K562 (cell line): ENCODE measurements at regions not wholly inside any gene's neighbourhood (a gene's known extent, or its start where the extent isn't known, plus 50 kb on each side); places are given as distances from the start of the nearest gene placed in this dataset.

Experiments used
- ATAC-seq: fragments of 200-7000 bp; cut with Tn5 transposase; 3 replicates; pipeline ENCODE4 v1.9.1; 2020; ENCODE audit warnings: moderate library complexity
- BruUV-seq: library from RNA; stranded (reverse); fragments of 400-500 nt; replicated peaks from 2 replicates; lab custom pipeline; 2021; lab: Mats Ljungman, UMichigan
- CTCF ChIA-PET: fragments of 300-600 bp; formaldehyde crosslinking; extraction: SDS; loops from one replicate; lab custom pipeline; 2021; ENCODE audit warnings: low intra/inter-chr PET ratio; lab: Yijun Ruan, JAX
- POLR2A ChIA-PET: fragments of 300-600, 350-650 bp; sonication (Branson Sonifier 250); formaldehyde crosslinking; extraction: SDS; loops from one replicate; lab custom pipeline; 2021; ENCODE audit warnings: antibody characterized with exemption, inconsistent platforms; lab: Yijun Ruan, JAX
- DNase-seq, 4 experiments: peaks; one replicate each; pipeline versions ENCODE4 v3.0.0 to v3.0.0-alpha.2; 2011 to 2018; ENCODE audit warnings: low spot score in 3 of 4, mixed read lengths in 3 of 4; ENCODE audit errors: extremely low read depth in 1 of 4
- FAIRE-seq: peaks from 2 replicates; lab custom pipeline; 2011; peaks lifted over from hg19 to GRCh38; lab: Jason Lieb, UNC
- H2AFZ ChIP-seq: 2 replicates; pipeline ENCODE4 v1.6.0; 2011; ENCODE audit warnings: low read depth, low read length, control low read depth, inconsistent platforms
- H3K27ac ChIP-seq: fragments of 200-600 bp; 3 replicates; pipeline ENCODE4 v1.8.0; 2011; ENCODE audit warnings: low read depth, mild to moderate bottlenecking, control low read depth, inconsistent platforms, low read length, moderate library complexity, mixed read lengths; ENCODE audit errors: extremely low read depth
- H3K27me3 ChIP-seq, 2 experiments: fragments of 300-600 bp in 1 of 2; 2 replicates in 1 of 2; 3 replicates in 1 of 2; pipeline versions ENCODE4 v1.6.0 to v1.8.0; 2011; ENCODE audit warnings: inconsistent platforms in 2 of 2, low read length in 2 of 2, mild to moderate bottlenecking in 1 of 2, mixed read lengths in 1 of 2, moderate library complexity in 1 of 2; ENCODE audit not compliant: control insufficient read depth in 2 of 2, insufficient read depth in 2 of 2
- H3K36me3 ChIP-seq: fragments of 300-600 bp; 3 replicates; pipeline ENCODE4 v1.8.0; 2011; ENCODE audit warnings: mild to moderate bottlenecking, low read length, inconsistent platforms; ENCODE audit not compliant: control insufficient read depth, insufficient read depth
- H3K4me1 ChIP-seq, 2 experiments: fragments of 200-600 bp in 1 of 2; replicated peaks in 1 of 2; 2 replicates in 1 of 2; 3 replicates in 1 of 2; pipeline versions ENCODE4 v1.5.1 to v1.8.0; 2011; ENCODE audit warnings: inconsistent platforms in 2 of 2, low read length in 2 of 2, mild to moderate bottlenecking in 1 of 2, mixed read lengths in 1 of 2, moderate library complexity in 1 of 2; ENCODE audit not compliant: control insufficient read depth in 2 of 2, insufficient read depth in 2 of 2
- H3K4me2 ChIP-seq: 2 replicates; pipeline ENCODE4 v1.6.1; 2011; ENCODE audit warnings: low read length, control low read depth, inconsistent platforms, mixed read lengths; ENCODE audit not compliant: insufficient read depth
- H3K4me3 ChIP-seq: fragments of 200-600 bp; sonication (generic), shearing (Covaris generic); 2 replicates; pipeline ENCODE4 v1.5.1; 2016; ENCODE audit warnings: control low read depth, inconsistent platforms
- H3K79me2 ChIP-seq: fragments of 200-600 bp; 3 replicates; pipeline ENCODE4 v1.8.0; 2011; ENCODE audit warnings: low read length, inconsistent platforms; ENCODE audit not compliant: control insufficient read depth, insufficient read depth
- H3K9ac ChIP-seq, 2 experiments: 2 replicates each; pipeline versions ENCODE4 v1.6.0 to v1.6.1; 2011; ENCODE audit warnings: low read depth in 2 of 2, low read length in 2 of 2, control low read depth in 1 of 2, inconsistent platforms in 1 of 2, mild to moderate bottlenecking in 1 of 2, mixed read lengths in 1 of 2; ENCODE audit not compliant: insufficient read depth in 1 of 2
- H3K9me1 ChIP-seq: one replicate; pipeline ENCODE4 v1.6.0; 2011; ENCODE audit warnings: inconsistent platforms, mild to moderate bottlenecking, low read length, moderate library complexity; ENCODE audit not compliant: control insufficient read depth, insufficient read depth
- H3K9me3 ChIP-seq: replicated peaks from 2 replicates; pipeline ENCODE4 v1.5.1; 2011; ENCODE audit warnings: low read depth, low read length, inconsistent platforms; ENCODE audit not compliant: control insufficient read depth, insufficient read depth
- H4K20me1 ChIP-seq: replicated peaks from 2 replicates; pipeline ENCODE4 v1.6.1; 2011; ENCODE audit warnings: low read length, inconsistent platforms, mixed read lengths; ENCODE audit not compliant: control insufficient read depth, insufficient read depth
- CC2D1A ChIP-seq: fragments of 450-650 bp; IDR thresholded peaks from 2 replicates; pipeline ENCODE4 v1.6.1; 2017; ENCODE audit warnings: mild to moderate bottlenecking
- KDM4B ChIP-seq, 2 experiments: fragments of 450-650 bp in 1 of 2; sonication (generic) in 1 of 2; IDR thresholded peaks; 2 replicates each; pipeline ENCODE4 v1.6.1; 2016 to 2017; ENCODE audit warnings: borderline replicate concordance in 2 of 2, antibody characterized with exemption in 1 of 2, low read depth in 1 of 2, mild to moderate bottlenecking in 1 of 2
- NFE2L1 ChIP-seq: fragments of 450-650 bp; IDR thresholded peaks from 2 replicates; pipeline ENCODE4 v1.6.1; 2016; ENCODE audit warnings: missing genetic modification characterization, low read depth, mild to moderate bottlenecking, missing compliant biosample characterization, moderate library complexity, borderline replicate concordance
- NFIC ChIP-seq: fragments of 450-650 bp; IDR thresholded peaks from 2 replicates; pipeline ENCODE4 v1.6.1; 2017; ENCODE audit warnings: mild to moderate bottlenecking, inconsistent platforms
- RFX1 ChIP-seq: fragments of 450-650 bp; IDR thresholded peaks from 2 replicates; pipeline ENCODE4 v1.6.1; 2016; ENCODE audit warnings: mild to moderate bottlenecking, moderate library complexity
- TBP ChIP-seq: optimal IDR thresholded peaks from 2 replicates; pipeline ENCODE3; 2011; ENCODE audit warnings: low read depth, low read length, improper control_type of control experiment
- ZBTB17 ChIP-seq: fragments of 450-650 bp; formaldehyde crosslinking; IDR thresholded peaks from 2 replicates; pipeline ENCODE4 v1.4.0; 2020; ENCODE audit warnings: mild to moderate bottlenecking
- ZFPM2 ChIP-seq: fragments of 250-450 bp; sonication (Bioruptor Pico); IDR thresholded peaks from 2 replicates; pipeline ENCODE4 v1.5.1; 2022; ENCODE audit warnings: mild to moderate bottlenecking
- ZNF124 ChIP-seq: sonication (generic); formaldehyde crosslinking; IDR thresholded peaks from 2 replicates; pipeline ENCODE4 v1.8.1; 2022; ENCODE audit warnings: missing genetic modification reagents
- ZNF232 ChIP-seq: sonication (generic); formaldehyde crosslinking; IDR thresholded peaks from 2 replicates; pipeline ENCODE4 v1.8.0; 2022; ENCODE audit warnings: mild to moderate bottlenecking, missing genetic modification reagents
- ZNF583 ChIP-seq: fragments of 250-450 bp; sonication (Bioruptor Pico); IDR thresholded peaks from 2 replicates; pipeline ENCODE4 v1.4.0; 2020
- ZNF584 ChIP-seq: fragments of 200-800 bp; sonication (Bioruptor generic); IDR thresholded peaks from 2 replicates; pipeline ENCODE4 v1.6.1; 2016; ENCODE audit warnings: low read depth, mild to moderate bottlenecking, missing genetic modification characterization, missing compliant biosample characterization
- WGBS: fragments of 100-300 bp; shearing (Covaris generic); methylation state at CpG from one replicate; pipeline ENCODE4 v1.1.6; 2016; ENCODE audit warnings: low coverage, mixed read lengths; ENCODE audit not compliant: insufficient coverage; ENCODE audit errors: missing lambda C conversion rate; 5-methylcytosine and 5-hydroxymethylcytosine counted together
- in situ Hi-C: fragments of 300-500 bp; cut with MboI; formaldehyde crosslinking; loops from 4 replicates; pipeline ENCODE4 v1.15.0; 2018; ENCODE audit warnings: inconsistent platforms, mixed read lengths
- intact Hi-C: fragments of 100-400 bp; cut with micrococcal nuclease; formaldehyde crosslinking; loops from 2 replicates; pipeline ENCODE4 v1.14.2; 2022
- TF ChIP-seq, protein P1 (sequence below): fragments of 250-450 bp; sonication (Bioruptor Pico); IDR thresholded peaks from 2 replicates; pipeline ENCODE4 v1.9.0; 2021; ENCODE audit warnings: mild to moderate bottlenecking
- TF ChIP-seq, protein P2 (sequence below): IDR thresholded peaks from 2 replicates; pipeline ENCODE4 v1.6.1; 2011; ENCODE audit not compliant: insufficient read length; ENCODE audit errors: extremely low read depth
- TF ChIP-seq, protein P3 (sequence below): fragments of 450-650 bp; conservative IDR thresholded peaks from 2 replicates; pipeline ENCODE4 v1.6.1; 2016; ENCODE audit warnings: missing genetic modification characterization, low read depth, mild to moderate bottlenecking, control low read depth, missing compliant biosample characterization
- TF ChIP-seq, protein P4 (sequence below): fragments of 250-450 bp; sonication (Bioruptor Pico); IDR thresholded peaks from 2 replicates; pipeline ENCODE4 v1.6.1; 2021; ENCODE audit warnings: mild to moderate bottlenecking
- TF ChIP-seq, protein P5 (sequence below): fragments of 450-650 bp; formaldehyde crosslinking; IDR thresholded peaks from 2 replicates; pipeline ENCODE4 v1.4.0; 2022; ENCODE audit warnings: missing genetic modification characterization

DNA sequence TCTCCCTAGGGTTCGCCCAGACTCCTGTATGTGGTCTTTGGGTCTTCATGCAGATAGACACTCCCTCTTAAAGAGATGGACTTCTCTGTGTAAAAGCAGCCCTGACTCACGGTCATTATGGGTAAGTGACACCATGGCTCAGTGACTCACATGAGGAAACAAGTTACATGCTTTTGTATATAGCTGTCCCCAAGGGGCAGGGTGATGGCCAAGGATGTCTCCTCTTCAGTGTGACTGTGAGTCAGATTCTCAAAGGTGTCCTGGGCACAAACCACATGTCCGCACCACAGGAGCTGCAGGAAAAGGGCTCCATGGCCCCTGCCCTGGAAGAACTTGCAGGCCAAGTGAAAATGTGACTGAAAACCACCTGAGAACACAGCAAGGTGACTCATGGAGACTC is 380.4 kb downstream of the NPHP4 start:
- intact Hi-C loops = no loop called here
- 0% methylated on average over 3 of the region's 3 CpGs for WGBS
- FAIRE-seq (no peak), ATAC-seq (no peak), DNase-seq (no peak)
- BruUV-seq = no TSS peak
- CTCF ChIA-PET = no interaction called here
- Histone ChIP-seq H3K27ac (no peak overlapping the region), H2AFZ (no peak overlapping the region), H3K36me3 (no peaks in the 10 kb centered on the region), H3K4me2 (no peak overlapping the region), H3K79me2 (no peaks in the 10 kb centered on the region), H3K27me3 (peaks cover 16 to 24% of the 10 kb centered on the region in 2 experiments; a peak in 4 of 5 replicates), H3K9ac (no peak overlapping the region), H3K9me3 (no peaks in the 10 kb centered on the region), H3K4me1 (no peaks in the 10 kb centered on the region), H3K4me3 (no peak overlapping the region), H3K9me1 (no peaks in the 10 kb centered on the region), H4K20me1 (0 out of 2 replicates have a peak, but pooled peaks cover 5% of the 10 kb centered on the region)
- in situ Hi-C loops = no loop called here
- POLR2A ChIA-PET = no interaction called here
- no peak for TF ChIP-seq KDM4B (IDR thresholded peaks at IDR 0.05; ENCODE audit: borderline replicate concordance in 2 of 2, low read depth in 1 of 2)
- TF ChIP-seq ZBTB17 (CRISPR knock-in tag) = no peak
- TF ChIP-seq, protein P1, sequence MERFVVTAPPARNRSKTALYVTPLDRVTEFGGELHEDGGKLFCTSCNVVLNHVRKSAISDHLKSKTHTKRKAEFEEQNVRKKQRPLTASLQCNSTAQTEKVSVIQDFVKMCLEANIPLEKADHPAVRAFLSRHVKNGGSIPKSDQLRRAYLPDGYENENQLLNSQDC (CRISPR knock-in tag) = no peak
- TF ChIP-seq, protein P2, sequence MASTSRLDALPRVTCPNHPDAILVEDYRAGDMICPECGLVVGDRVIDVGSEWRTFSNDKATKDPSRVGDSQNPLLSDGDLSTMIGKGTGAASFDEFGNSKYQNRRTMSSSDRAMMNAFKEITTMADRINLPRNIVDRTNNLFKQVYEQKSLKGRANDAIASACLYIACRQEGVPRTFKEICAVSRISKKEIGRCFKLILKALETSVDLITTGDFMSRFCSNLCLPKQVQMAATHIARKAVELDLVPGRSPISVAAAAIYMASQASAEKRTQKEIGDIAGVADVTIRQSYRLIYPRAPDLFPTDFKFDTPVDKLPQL = no peak
- TF ChIP-seq, protein P3, sequence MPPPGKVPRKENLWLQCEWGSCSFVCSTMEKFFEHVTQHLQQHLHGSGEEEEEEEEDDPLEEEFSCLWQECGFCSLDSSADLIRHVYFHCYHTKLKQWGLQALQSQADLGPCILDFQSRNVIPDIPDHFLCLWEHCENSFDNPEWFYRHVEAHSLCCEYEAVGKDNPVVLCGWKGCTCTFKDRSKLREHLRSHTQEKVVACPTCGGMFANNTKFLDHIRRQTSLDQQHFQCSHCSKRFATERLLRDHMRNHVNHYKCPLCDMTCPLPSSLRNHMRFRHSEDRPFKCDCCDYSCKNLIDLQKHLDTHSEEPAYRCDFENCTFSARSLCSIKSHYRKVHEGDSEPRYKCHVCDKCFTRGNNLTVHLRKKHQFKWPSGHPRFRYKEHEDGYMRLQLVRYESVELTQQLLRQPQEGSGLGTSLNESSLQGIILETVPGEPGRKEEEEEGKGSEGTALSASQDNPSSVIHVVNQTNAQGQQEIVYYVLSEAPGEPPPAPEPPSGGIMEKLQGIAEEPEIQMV (tag) = no peak
- no peak for TF ChIP-seq ZFPM2 (CRISPR knock-in tag)
- TF ChIP-seq, protein P4, sequence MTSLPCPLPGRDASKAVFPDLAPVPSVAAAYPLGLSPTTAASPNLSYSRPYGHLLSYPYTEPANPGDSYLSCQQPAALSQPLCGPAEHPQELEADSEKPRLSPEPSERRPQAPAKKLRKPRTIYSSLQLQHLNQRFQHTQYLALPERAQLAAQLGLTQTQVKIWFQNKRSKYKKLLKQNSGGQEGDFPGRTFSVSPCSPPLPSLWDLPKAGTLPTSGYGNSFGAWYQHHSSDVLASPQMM (CRISPR knock-in tag) = no peak
- TF ChIP-seq NFIC = no peak
- TF ChIP-seq ZNF232 (CRISPR knock-in tag) = no peak
- no peak for TF ChIP-seq TBP
- TF ChIP-seq ZNF584 (CRISPR knock-in tag) = no peak
- no peak for TF ChIP-seq NFE2L1
- no peak for TF ChIP-seq ZNF124 (CRISPR knock-in tag)
- TF ChIP-seq, protein P5, sequence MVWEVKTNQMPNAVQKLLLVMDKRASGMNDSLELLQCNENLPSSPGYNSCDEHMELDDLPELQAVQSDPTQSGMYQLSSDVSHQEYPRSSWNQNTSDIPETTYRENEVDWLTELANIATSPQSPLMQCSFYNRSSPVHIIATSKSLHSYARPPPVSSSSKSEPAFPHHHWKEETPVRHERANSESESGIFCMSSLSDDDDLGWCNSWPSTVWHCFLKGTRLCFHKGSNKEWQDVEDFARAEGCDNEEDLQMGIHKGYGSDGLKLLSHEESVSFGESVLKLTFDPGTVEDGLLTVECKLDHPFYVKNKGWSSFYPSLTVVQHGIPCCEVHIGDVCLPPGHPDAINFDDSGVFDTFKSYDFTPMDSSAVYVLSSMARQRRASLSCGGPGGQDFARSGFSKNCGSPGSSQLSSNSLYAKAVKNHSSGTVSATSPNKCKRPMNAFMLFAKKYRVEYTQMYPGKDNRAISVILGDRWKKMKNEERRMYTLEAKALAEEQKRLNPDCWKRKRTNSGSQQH (CRISPR knock-in tag) = no peak
- TF ChIP-seq RFX1 = no peak
- no peak for TF ChIP-seq ZNF583 (CRISPR knock-in tag)
- TF ChIP-seq CC2D1A = no peak
